ENCODE measurements at regions not wholly inside any gene's neighbourhood (a gene's known extent, or its start where the extent isn't known, plus 50 kb on each side); places are given as distances from the start of the nearest gene placed in this dataset.

DNA sequence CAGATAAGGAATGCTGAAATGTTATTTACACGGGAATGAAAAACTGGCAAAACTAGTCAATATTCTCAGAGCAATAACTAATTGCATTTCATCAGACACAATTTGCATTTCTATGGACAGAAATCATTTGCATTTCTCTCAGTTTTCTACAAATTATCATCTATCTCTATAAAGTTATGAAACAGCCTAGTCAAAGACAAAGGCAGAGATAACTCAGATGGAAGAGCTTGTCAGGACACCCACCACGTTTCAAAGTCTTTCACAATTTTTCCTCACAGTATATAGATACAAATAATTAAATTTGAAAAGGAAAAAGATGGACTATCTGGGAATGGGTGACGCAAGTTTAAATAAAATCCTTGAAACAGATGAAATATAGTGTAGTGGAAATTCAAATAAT, 230.8 kb downstream of the GASK1B start:
- TF ChIP-seq, protein P1, sequence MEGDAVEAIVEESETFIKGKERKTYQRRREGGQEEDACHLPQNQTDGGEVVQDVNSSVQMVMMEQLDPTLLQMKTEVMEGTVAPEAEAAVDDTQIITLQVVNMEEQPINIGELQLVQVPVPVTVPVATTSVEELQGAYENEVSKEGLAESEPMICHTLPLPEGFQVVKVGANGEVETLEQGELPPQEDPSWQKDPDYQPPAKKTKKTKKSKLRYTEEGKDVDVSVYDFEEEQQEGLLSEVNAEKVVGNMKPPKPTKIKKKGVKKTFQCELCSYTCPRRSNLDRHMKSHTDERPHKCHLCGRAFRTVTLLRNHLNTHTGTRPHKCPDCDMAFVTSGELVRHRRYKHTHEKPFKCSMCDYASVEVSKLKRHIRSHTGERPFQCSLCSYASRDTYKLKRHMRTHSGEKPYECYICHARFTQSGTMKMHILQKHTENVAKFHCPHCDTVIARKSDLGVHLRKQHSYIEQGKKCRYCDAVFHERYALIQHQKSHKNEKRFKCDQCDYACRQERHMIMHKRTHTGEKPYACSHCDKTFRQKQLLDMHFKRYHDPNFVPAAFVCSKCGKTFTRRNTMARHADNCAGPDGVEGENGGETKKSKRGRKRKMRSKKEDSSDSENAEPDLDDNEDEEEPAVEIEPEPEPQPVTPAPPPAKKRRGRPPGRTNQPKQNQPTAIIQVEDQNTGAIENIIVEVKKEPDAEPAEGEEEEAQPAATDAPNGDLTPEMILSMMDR (IDR thresholded peaks at IDR 0.05), result no peak
- TF ChIP-seq POLR2A (IDR thresholded peaks at IDR 0.05), result no peak

Data from esophagus squamous epithelium (tissue), 4 donors.